Brain pericyte (primary cell): ENCODE measurements at regions not wholly inside any gene's neighbourhood (a gene's known extent, or its start where the extent isn't known, plus 50 kb on each side); places are given as distances from the start of the nearest gene placed in this dataset.
"Not testable (repeated sequence)": the region's sequence is repeated elsewhere in the genome, so short reads cannot be mapped to it uniquely, and the experiment has no call there.

Experiments
- DNase-seq: peaks from one replicate; pipeline ENCODE4 v3.0.0-alpha.2; 2012; ENCODE audit warnings: low read depth, low spot score

DNA sequence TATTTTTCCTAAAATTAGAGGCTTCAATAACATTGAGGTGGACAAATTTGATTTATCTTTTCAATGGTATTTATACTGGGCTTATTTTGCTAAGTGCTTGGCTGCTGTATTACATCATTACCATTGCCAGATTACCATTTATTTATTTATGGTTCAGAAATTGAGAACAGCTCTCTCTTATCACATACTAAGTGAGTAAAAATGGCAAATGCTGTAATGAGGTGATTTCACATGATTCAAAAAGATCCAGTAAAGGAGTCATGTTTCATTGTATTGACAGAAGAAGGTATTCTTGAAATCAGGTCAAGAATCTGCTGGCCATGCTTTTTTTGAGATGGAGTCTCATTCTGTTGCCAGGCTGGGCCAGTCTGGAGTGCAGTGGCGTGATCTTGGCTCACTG, 322.6 kb downstream of the KIF20B start:
- DNase-seq: no peak

DNA sequence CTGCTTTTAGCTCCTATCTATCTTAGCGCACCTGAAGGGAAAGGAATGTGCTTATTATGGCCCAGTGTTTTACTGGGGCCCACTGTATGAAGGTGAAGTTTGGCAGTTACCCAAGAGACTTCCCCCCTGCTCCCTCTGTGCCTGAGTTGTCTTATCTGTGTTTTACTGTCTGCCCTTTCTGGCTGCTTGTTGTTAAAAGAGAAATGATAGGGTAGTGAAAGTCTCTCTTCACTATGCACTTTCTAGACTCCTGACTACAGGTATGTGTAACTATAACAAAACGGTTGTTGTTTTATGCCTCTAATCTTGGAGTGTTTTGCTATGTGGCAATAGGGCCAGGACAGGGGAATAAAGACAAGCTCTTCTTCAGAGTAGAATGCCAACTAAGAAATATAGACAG, 326.9 kb downstream of the KIF20B start:
- no peak for DNase-seq

DNA sequence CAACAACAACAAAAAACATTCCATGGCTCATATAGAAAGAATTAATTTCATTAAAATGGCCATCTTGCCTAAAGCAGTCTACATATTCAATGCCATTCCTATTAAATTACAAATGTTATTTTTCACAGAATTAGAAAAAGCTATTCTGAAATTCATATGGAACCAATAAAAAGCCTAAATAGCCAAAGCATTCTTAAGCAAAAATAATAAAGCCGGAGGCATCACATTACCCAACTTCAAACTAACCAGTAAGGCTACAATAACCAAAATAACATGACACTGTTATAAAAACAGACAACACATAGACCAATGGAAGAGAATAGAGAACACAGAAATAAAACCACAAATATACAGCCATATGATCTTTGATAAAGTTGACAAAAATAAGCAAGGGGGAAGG, 330.4 kb downstream of the KIF20B start:
- peak; percentile 33 for DNase-seq

DNA sequence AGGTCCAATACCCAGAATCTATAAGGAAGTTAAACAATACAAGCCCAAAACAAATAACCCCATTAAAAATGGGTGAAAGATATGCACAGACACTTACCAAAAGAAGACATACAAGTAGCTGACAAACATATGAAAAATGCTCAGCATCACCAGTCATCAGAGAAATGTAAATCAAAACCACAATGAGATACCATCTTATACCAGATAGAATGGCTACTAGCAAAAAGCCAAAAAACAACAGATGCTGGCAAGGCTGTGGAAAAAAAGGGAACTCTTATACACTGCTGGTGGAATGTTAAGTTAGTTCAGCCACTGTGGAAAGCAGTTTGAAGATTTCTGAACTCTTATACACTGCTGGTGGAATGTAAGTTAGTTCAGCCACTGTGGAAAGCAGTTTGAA, 331.1 kb downstream of the KIF20B start:
- DNase-seq: no peak

DNA sequence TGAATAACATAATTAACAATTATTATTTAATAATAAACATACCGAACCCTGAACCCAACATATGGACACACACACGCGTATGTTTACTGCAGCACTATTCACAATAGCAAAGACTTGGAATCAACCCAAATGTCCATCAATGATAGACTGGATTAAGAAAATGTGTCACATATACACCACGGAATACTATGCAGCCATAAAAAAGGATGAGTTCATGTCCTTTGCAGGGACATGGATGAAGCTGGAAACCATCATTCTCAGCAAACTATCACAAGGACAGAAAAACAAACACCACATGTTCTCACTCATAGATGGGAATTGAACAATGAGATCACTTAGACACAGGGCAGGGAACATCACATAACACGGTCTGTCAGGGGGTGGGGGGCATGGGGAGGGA, 333.5 kb downstream of the KIF20B start:
- DNase-seq: not testable (repeated sequence)

DNA sequence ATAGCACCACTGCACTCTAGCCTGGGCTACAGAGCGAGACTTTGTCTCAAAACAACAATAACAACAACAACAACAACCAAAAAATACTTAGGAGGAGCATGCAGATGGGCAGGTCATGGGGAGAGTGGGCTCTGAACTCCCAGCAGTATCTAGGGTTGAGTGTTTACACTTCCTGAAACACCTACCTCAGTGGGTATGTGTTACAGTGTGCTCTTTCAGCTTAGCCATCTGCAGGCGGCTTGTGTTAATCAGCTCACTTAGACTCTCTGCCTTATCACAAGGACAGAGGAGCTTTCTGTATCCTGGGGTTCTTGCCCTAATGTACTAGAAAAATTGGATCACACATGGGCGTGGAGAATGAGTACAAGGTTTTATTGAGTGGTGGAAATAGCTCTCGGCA, 340.2 kb downstream of the KIF20B start:
- DNase-seq: no peak

DNA sequence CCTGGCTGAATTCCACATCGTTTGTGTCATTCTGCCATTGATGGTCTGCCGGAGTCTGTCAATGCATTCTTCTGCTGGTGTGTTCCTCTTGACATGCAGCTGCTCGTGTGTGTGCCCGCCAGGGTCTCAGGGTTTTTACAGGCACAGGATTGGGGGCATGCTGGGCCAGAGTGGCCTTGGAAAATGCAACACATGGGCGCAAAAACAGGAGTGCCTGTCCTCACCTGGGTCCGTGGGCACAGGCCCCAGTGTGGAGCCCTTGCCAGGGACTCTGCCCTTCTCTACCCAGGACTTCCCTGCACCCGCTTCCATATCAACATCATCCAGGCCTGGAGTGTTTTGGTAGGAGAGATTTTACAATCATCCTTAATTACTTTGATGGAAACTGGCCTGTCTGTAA, 340.7 kb downstream of the KIF20B start:
- DNase-seq: no peak

DNA sequence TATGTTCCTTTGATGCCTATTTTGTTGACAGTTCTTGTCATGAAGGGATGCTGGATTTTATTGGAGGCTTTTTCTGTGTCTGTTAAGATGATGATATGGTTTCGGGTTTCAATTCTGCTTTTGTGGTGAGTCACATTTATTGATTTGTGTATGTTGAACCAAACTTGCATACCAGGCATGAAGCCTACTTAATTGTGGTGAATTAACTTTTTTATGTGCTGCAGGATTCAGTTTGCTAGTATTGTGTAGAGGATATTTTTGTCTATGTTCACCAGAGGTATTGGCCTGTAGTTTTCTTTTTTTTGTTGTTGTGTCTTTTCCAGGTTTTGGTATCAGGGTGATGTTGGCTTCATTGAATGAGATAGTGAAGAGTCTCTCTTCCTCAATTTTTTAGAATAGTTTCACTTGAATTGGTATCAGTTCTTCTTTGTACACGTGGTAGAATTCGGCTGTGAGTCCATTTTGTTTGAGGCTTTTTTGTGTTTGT, 345.9 kb downstream of the KIF20B start:
- no peak for DNase-seq

DNA sequence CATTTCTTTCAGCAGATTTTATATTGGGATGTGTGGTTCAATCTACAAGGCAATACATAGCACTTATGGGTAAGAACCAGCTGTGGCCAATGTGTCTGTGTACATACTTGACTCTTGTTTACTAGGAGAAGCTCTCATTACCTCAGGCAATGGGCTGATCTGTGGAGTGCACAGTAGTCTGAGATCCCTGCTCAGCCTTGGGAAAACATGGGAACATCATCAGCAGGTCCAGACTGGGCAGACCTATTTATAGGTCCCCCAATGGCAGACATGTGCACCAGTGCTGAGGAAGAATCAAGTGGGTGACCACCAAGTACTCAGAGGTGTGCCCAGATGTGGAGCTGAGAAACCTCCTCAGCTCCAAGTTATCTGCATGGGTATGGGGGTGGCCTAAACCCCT, 349.7 kb downstream of the KIF20B start:
- DNase-seq: no peak

DNA sequence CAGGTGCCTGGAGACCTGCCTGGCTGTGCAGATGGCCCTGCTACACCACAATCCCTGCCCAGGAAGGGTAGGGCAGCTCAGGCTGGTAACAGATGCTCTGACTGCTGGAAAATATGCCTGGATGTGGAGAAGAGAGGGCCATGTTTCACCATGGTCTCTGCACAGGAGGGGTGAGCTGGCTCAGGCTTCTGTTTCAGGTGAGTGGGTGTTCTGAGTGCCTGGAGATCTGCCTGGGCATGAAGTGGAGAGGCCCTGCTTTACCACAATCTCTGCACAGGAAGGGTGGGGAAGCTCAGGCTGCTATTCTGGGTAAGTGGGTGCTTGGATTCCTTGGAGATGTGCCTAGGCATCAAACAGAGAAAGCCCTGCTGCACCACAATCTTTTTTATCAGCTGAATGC, 350.1 kb downstream of the KIF20B start:
- DNase-seq: no peak

DNA sequence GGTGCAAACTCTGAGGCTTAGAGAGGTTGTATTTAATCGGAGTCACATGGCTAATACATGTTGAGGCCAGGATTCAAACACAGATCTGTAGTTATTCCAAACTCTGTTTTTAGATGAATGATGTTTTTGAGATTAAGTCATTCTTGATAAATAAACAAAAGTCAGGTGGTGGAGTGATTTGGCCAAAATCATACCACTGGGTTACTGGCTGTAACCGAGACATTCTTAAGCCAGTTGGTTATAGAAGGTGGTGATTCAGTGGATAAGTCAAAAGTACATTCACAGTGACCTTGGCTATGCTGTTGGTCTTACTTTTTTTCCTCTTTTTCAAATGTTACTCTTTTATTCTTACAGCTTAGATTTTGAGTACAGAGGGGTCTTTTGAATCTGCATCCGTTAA, 361.4 kb downstream of the KIF20B start:
- DNase-seq: no peak

DNA sequence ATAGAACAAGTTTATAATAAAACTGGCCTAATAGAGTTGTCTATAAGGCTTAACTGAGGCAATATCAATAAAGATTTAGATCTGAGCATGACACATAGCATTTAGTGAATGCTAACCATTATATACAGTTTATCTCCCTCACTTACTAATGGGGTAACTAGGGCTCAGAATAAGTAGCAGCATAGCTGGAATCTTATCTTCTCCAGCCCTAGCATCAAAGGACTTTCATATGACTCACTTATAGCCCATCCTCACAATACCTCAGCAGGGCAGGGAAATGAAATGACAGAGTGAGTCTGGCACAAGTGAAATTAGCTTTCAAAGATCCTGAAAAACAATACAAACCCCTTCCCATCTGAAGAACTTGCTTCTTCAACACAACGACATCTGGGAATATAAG, 362.9 kb downstream of the KIF20B start:
- no peak for DNase-seq

DNA sequence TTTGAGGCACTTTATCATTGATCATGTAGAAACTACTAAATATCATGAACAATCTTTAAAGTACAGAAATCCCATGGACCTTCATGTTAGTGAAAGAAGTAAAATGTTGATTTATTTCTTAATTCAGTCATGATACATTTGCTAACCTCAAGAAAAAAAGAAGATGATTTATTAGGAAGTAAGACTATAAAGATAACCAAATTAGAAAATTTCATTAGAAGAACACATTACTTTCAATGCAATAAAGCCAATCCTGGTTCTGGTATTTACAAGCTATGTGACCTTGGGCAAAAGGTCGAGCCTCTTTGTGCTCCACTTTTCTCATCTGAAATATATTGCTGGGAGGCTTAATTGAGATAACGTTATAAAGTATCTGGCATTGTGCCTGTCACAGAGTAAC, 365.0 kb downstream of the KIF20B start:
- no peak for DNase-seq

DNA sequence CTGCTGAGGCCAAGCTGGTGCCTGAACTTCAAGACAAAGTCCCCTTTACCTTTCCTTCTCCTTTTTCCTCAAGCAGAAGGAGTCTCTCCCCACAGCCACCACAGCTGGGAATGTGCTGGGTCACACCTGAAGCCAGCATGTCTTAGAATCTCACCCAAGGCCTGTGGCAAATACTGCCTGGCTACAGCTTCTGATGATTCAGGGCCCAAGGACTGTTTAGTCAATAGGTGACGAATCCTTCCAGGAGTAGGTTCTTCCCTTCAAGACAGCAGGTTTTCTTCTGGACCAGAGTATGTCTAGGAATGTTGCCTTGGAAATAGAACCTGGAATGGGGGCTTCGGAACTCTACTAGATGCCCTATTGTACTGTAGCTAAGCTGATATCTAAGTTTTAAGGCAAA, 374.6 kb downstream of the KIF20B start:
- no peak for DNase-seq

DNA sequence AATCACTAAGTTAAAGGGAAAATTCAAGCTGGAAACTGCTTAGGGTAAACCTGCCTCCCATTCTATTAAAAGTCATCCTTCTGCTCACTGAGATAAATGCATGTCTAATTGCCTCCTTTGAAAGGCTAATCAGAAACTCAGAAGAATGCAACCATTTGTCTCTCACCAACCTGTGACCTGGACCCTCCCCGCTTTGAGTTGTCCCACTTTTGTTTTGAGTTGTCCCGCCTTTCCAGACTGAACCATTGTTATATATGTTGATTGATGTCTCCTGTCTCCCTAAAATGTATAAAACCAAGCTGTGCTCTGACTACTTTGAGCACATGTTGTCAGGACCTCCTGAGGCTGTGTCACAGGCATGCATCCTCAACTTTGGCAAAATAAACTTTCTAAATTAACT, 378.4 kb downstream of the KIF20B start:
- no peak for DNase-seq

DNA sequence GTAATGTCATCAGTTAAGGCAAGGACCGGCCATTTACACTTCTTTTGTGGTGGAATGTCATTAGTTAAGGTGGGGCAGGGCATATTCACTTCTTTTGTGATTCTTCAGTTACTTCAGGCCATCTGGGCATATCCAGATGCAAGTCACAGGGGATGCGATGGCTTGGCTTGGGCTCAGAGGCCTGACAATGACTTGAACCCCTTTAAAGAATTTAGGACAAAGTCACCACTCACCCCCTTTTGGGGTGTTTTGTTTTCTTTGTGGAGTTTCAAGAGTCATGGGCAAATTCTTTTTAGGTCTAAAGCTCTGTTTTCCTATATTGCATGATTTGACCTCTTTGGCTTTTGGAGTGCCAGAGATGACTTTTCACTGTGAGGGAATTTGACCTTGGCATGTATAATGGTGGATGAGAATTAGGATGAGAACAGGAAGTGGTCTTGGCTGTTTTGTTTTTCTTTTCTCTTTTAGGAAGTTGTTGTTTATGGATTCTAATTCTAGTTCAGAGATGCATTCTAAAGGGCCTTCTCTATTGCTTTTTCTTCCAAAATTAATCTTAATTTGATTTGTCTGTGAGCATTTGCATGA, 385.3 kb downstream of the KIF20B start:
- not testable (repeated sequence) for DNase-seq

DNA sequence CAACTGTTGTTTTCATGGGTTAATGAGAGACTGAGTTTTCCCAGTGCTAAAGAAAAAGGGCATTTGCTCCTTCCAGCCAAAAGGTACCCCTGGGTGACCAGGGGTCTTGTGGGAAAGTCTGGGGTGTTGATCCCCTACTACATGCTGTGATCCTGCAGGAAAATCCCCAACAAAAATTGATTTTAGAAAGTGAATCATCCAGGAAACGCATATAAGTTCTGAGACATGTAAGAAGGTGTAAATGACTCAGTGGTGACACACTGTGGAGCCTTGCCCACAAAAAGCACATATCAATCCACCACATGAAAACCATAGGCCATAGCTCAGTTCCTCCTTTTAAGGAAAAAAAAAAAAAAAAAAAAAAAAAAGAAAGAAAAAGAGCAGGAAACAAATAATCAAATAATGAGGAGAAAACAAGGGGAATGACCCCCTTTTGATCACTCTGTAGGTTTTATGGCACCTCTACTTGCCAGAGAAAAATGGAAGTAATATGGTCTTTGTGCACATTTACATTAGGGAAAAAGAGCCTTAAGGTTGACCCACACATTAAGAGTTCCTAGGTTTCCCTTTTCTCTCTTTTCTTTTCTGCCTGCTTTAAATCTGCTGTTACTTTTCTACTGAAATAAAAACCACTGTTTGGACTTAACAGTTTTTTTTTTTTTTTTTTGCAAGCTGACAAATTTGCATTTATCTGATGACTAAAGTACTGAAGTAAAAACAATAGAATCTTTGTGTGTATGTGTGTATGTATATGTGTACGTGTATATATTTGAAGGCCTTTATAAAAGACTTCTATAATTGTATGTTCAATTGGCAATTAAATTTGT, 386.0 kb downstream of the KIF20B start:
- no peak for DNase-seq

DNA sequence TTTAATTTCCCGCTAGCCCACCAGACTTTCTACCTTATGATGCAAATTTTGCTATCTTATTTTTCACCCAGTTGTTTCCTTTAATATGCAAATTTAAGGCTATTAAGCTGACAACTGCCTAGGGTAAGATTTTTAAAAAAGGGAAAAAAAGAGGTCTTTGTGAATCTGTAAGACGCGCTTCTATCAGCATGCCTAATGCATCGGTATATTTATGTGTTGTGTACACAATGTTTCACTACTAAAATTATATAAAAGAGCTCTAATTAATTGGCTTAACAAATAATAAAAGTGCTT, 386.6 kb downstream of the KIF20B start:
- DNase-seq: no peak

DNA sequence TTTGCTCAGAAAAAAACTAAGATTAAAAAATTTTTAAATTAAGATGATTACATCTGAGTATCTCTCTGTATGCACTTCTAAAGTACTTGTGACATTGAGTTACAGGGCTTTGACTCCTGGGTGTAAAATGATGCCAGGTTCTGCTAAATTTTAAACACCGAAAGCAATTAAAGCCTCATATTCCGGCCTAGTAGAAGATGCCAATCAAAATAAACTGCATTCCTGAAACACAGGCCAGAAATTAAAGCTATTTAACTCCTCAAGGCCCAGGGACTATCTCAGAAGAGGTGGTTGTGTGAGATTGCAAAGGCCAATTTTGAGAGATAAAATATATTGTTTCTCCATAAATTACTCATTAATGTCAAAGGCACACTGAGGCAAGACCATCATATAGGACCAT, 388.3 kb downstream of the KIF20B start:
- no peak for DNase-seq

DNA sequence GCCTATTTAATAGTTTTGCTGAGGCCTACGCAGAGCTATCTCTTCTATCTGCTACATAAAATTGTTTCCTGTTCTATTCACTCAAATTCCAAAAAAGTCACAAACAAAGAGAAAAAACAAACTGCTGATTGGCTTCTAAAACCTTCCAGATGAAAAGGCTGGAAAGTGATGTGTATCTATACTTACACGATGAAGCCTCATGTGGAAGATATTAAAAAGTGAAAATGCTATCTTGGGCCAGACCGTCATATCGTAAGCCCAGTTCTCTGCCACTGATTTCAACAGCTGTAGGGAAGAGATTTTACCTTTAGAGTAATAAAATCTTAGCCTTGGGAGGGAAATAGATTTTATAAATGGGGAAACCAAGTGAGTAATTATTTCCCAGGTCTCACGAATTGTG, 394.8 kb downstream of the KIF20B start:
- DNase-seq: no peak

DNA sequence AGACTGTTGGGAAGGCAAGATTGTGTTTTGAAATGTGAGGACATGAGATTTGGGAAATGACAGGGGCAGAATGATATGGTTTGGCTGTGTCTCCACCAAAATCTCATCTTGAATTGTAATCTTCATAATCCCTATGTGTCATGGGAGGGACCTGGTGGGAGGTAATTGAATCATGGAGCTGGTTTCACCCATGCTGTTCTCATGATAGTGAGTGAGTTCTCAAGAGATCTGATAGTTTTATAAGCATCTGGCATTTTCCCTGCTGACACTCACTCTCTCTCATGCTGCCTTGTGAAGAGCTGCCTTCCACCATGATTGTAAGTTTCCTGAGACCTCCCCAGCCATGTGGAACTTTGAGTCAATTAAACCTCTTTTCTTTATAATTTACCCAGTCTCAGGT, 406.2 kb downstream of the KIF20B start:
- DNase-seq: not testable (repeated sequence)

DNA sequence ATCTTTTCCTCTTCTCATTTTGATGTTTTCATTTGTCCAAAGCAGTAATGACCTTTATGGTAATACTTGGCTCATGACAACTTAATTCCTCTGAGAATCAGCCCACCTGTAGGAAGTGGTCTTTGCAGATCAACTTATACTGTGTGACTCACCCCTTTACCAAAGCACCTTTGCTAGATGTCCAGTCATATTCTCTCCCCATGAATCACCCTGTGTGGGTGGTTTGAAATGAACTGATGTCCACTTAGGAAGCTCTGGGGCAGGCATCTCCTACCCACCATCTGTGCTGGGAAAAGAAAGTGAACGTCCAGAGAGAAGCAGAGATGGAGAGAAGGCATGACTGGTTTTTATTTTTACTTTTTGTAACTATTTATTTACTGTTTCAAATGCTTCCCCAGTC, 410.3 kb downstream of the KIF20B start:
- DNase-seq: no peak

DNA sequence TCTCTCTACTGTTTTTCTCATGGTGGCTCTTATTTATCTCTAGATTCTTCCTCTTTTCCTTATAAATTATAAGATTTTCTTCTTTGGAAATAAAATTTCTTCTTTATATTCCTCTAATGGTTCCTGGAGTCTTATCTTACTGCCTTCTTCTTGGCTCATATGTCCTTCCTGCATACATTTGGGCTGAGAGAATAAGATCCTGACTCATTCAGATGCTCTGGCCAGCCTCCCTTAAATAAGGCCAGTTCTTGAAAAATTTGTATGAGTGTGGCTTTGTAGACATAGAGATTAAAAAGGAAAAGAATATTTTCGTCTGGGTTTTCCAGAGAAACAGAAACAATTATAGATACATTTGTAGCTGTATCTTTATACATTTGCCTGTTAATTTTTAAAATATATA, 411.3 kb downstream of the KIF20B start:
- DNase-seq: no peak

DNA sequence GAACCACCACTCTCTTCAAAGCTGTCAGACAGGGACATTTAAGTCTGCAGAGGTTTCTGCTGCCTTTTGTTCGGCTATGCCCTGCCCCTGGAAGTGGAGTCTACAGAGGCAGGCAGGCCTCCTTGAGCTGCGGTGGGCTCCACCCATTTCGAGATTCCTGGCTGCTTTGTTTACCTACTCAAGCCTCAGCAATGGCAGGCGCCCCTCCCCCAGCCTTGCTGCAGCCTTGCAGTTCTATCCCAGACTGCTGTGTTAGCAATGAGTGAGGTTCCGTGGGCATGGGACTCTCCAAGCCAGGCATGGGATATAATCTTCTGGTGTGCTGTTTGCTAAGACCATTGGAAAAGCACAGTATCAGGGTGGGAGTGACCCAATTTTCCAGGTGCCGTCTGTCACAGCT, 417.2 kb downstream of the KIF20B start:
- DNase-seq: not testable (repeated sequence)
